H1 (cell line): ENCODE measurements at regions not wholly inside any gene's neighbourhood (a gene's known extent, or its start where the extent isn't known, plus 50 kb on each side); places are given as distances from the start of the nearest gene placed in this dataset.

Source experiments
- CTCF ChIA-PET: fragments of 300-600 bp; sonication (Branson Sonifier 250); formaldehyde crosslinking; loops from one replicate; lab custom pipeline; 2021; ENCODE audit not compliant: partially characterized antibody; lab: Charles Lee
- POLR2A ChIA-PET: fragments of 300-600 bp; sonication (Branson Sonifier 250); formaldehyde crosslinking; loops from one replicate; lab custom pipeline; 2021; ENCODE audit warnings: inconsistent platforms; ENCODE audit not compliant: partially characterized antibody; lab: Charles Lee
- DNase-seq, 2 experiments: peaks; one replicate each; pipeline versions ENCODE4 v3.0.0 to v3.0.0-alpha.2; 2010 to 2022; ENCODE audit warnings: low spot score in 2 of 2, low read depth in 1 of 2, mixed read lengths in 1 of 2
- FAIRE-seq: peaks from 2 replicates; lab custom pipeline; 2011; peaks lifted over from hg19 to GRCh38; lab: Jason Lieb, UNC
- H2AFZ ChIP-seq: 2 replicates; pipeline ENCODE4 v1.8.1; 2012; ENCODE audit warnings: low read length, inconsistent platforms
- H2AK5ac ChIP-seq: 2 replicates; pipeline ENCODE4 v1.6.1; 2013; ENCODE audit warnings: low read depth, low read length
- H2BK120ac ChIP-seq: replicated peaks from 2 replicates; pipeline ENCODE3; 2013; ENCODE audit warnings: low read depth, low read length, inconsistent platforms
- H2BK12ac ChIP-seq: 2 replicates; pipeline ENCODE4 v1.6.1; 2013; ENCODE audit warnings: low read depth, low read length
- H2BK15ac ChIP-seq: 2 replicates; pipeline ENCODE4 v1.6.1; 2013; ENCODE audit warnings: low read length
- H2BK20ac ChIP-seq: 2 replicates; pipeline ENCODE4 v1.6.1; 2013; ENCODE audit warnings: low read length
- H2BK5ac ChIP-seq: 2 replicates; pipeline ENCODE4 v1.6.1; 2013; ENCODE audit warnings: low read depth, low read length
- H3K14ac ChIP-seq: 2 replicates; pipeline ENCODE4 v1.6.1; 2013; ENCODE audit warnings: inconsistent platforms; ENCODE audit not compliant: insufficient read length
- H3K18ac ChIP-seq: 2 replicates; pipeline ENCODE4 v1.6.1; 2013; ENCODE audit warnings: low read length; ENCODE audit errors: extremely low read depth
- H3K23ac ChIP-seq: 2 replicates; pipeline ENCODE4 v1.6.1; 2013; ENCODE audit warnings: inconsistent platforms; ENCODE audit not compliant: insufficient read length
- H3K23me2 ChIP-seq: 2 replicates; pipeline ENCODE4 v1.6.1; 2013; ENCODE audit warnings: low read depth, low read length
- H3K27ac ChIP-seq: 2 replicates; pipeline ENCODE4 v1.6.1; 2011; ENCODE audit warnings: low read depth, low read length, inconsistent platforms
- H3K27me3 ChIP-seq, 4 experiments: replicated peaks in 1 of 4; 1 replicate in 1 of 4; 2 replicates in 3 of 4; pipeline versions ENCODE4 v1.6.1 to v1.8.1; 2011 to 2013; ENCODE audit warnings: low read length in 3 of 4, mild to moderate bottlenecking in 3 of 4, inconsistent platforms in 2 of 4, mixed read lengths in 2 of 4, moderate library complexity in 1 of 4; ENCODE audit not compliant: control insufficient read depth in 3 of 4, insufficient read depth in 3 of 4; ENCODE audit errors: extremely low read depth in 1 of 4
- H3K36me3 ChIP-seq, 4 experiments: 2 replicates each; pipeline versions ENCODE4 v1.6.1 to v1.8.1; 2011 to 2013; ENCODE audit warnings: mild to moderate bottlenecking in 4 of 4, low read length in 3 of 4, moderate library complexity in 2 of 4, control low read depth in 1 of 4, inconsistent platforms in 1 of 4; ENCODE audit not compliant: insufficient read depth in 4 of 4, control insufficient read depth in 2 of 4
- H3K4ac ChIP-seq: replicated peaks from 2 replicates; pipeline ENCODE3; 2013; ENCODE audit warnings: low read length, low read depth, mixed read lengths, inconsistent platforms; ENCODE audit not compliant: insufficient read length
- H3K4me1 ChIP-seq, 4 experiments: replicated peaks in 1 of 4; 1 replicate in 1 of 4; 2 replicates in 3 of 4; pipeline versions ENCODE4 v1.6.1 to v1.8.1; 2011 to 2013; ENCODE audit warnings: low read length in 3 of 4, inconsistent platforms in 2 of 4, mixed read lengths in 1 of 4; ENCODE audit not compliant: insufficient read depth in 4 of 4, control insufficient read depth in 3 of 4
- H3K4me2 ChIP-seq, 2 experiments: 2 replicates each; pipeline versions ENCODE4 v1.6.1 to v1.8.1; 2011 to 2013; ENCODE audit warnings: low read depth in 2 of 2, low read length in 2 of 2, control low read depth in 1 of 2, inconsistent platforms in 1 of 2, mild to moderate bottlenecking in 1 of 2; ENCODE audit not compliant: insufficient read depth in 1 of 2
- H3K4me3 ChIP-seq, 4 experiments: fragments of 200-600, 300-600 bp in 1 of 4; sonication (generic), shearing (Covaris generic), sonication (Bioruptor Twin) in 1 of 4; 2 replicates each; pipeline versions ENCODE4 v1.5.1 to v1.8.1; 2011 to 2016; ENCODE audit warnings: low read length in 4 of 4, low read depth in 3 of 4, control low read depth in 2 of 4, inconsistent platforms in 2 of 4, mild to moderate bottlenecking in 2 of 4, mixed read lengths in 1 of 4, moderate library complexity in 1 of 4; ENCODE audit not compliant: insufficient read depth in 2 of 4; ENCODE audit errors: extremely low read depth in 1 of 4
- H3K56ac ChIP-seq: replicated peaks from 2 replicates; pipeline ENCODE3; 2013; ENCODE audit warnings: low read depth, mild to moderate bottlenecking, mixed read lengths, low read length, inconsistent platforms; ENCODE audit not compliant: insufficient read length
- H3K79me1 ChIP-seq: 2 replicates; pipeline ENCODE4 v1.6.1; 2013; ENCODE audit warnings: low read depth, low read length, control low read depth
- H3K79me2 ChIP-seq, 2 experiments: 2 replicates each; pipeline versions ENCODE4 v1.6.1 to v1.8.1; 2012 to 2013; ENCODE audit warnings: low read length in 2 of 2, mild to moderate bottlenecking in 2 of 2, inconsistent platforms in 1 of 2; ENCODE audit not compliant: insufficient read depth in 2 of 2, control insufficient read depth in 1 of 2
- H3K9ac ChIP-seq, 4 experiments: replicated peaks in 1 of 4; 1 replicate in 1 of 4; 2 replicates in 3 of 4; pipeline versions ENCODE4 v1.6.1 to v1.8.1; 2011 to 2013; ENCODE audit warnings: low read depth in 3 of 4, low read length in 3 of 4, control low read depth in 2 of 4, mild to moderate bottlenecking in 2 of 4, moderate library complexity in 2 of 4, inconsistent platforms in 1 of 4; ENCODE audit errors: extremely low read depth in 1 of 4
- H3K9me3 ChIP-seq, 2 experiments: 2 replicates each; pipeline versions ENCODE4 v1.6.1 to v1.8.1; 2012 to 2013; ENCODE audit warnings: mild to moderate bottlenecking in 2 of 2, moderate library complexity in 2 of 2, control low read depth in 1 of 2, inconsistent platforms in 1 of 2, low read depth in 1 of 2, low read length in 1 of 2, mixed read lengths in 1 of 2; ENCODE audit not compliant: insufficient read depth in 2 of 2
- H4K20me1 ChIP-seq, 2 experiments: replicated peaks in 1 of 2; 2 replicates each; pipeline versions ENCODE3 to v1.8.1; 2011 to 2013; ENCODE audit warnings: inconsistent platforms in 2 of 2, low read length in 2 of 2, mild to moderate bottlenecking in 1 of 2; ENCODE audit not compliant: insufficient read depth in 2 of 2, control insufficient read depth in 1 of 2
- H4K5ac ChIP-seq: 2 replicates; pipeline ENCODE4 v1.6.1; 2013; ENCODE audit warnings: low read length, low read depth, mixed read lengths, inconsistent platforms; ENCODE audit not compliant: insufficient read length
- H4K8ac ChIP-seq: 2 replicates; pipeline ENCODE4 v1.8.0; 2013; ENCODE audit warnings: mild to moderate bottlenecking, moderate library complexity, low read length, inconsistent platforms; ENCODE audit not compliant: insufficient read depth; ENCODE audit errors: extremely low read depth
- H4K91ac ChIP-seq: replicated peaks from 2 replicates; pipeline ENCODE3; 2013; ENCODE audit warnings: low read length, mixed read lengths, inconsistent platforms; ENCODE audit not compliant: insufficient read length
- WGBS, 2 experiments: shearing (Covaris generic) in 1 of 2; methylation state at CpG; one replicate each; pipeline versions ENCODE4 v1.1.6 to v1.1.7; 2013 to 2015; ENCODE audit warnings: low lambda C conversion rate in 2 of 2, mixed read lengths in 2 of 2, inconsistent platforms in 1 of 2, low coverage in 1 of 2, missing lambda C conversion rate in 1 of 2; ENCODE audit not compliant: insufficient replicate concordance in 2 of 2, insufficient coverage in 1 of 2, insufficient read length in 1 of 2; ENCODE audit errors: extremely low coverage in 1 of 2, missing lambda C conversion rate in 1 of 2; 5-methylcytosine and 5-hydroxymethylcytosine counted together
- TF ChIP-seq, protein P1 (sequence below): fragments of 300-600 bp; sonication (generic); IDR thresholded peaks from 2 replicates; pipeline ENCODE4 v1.7.1; 2012; ENCODE audit warnings: low read length, moderate library complexity, mild to moderate bottlenecking, inconsistent platforms; ENCODE audit not compliant: insufficient replicate concordance

DNA sequence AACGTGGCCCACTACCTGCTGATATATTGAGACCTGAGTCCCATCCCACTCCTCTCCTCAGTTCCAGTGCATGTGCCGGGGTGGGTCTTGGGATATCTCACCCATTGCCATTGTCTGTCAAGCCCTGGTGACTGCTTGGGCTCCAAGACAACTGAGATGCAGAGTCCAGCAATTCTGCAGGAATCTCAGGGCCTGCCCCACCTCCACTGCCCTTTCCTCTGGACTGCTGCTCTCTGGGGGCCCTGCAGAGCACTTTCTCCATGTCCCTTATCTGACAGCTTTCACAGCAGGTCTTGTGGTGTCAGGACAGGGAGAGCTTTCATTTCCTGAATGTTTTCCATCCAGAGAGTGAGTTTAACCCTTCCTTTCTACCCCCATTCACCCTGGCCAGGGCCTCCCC, 152.9 kb downstream of the ARL4C start:
- Histone ChIP-seq H4K20me1 (no peaks in the 10 kb centered on the region), H3K4me1 (no peaks in the 10 kb centered on the region), H2AK5ac (no peak overlapping the region), H3K27ac (no peak overlapping the region), H3K23me2 (no peaks in the 10 kb centered on the region), H4K91ac (no peak overlapping the region), H3K14ac (no peak overlapping the region), H3K56ac (no peak overlapping the region), H4K8ac (no peak overlapping the region), H3K4me3 (no peak overlapping the region), H3K9me3 (no peaks in the 10 kb centered on the region), H3K79me1 (no peaks in the 10 kb centered on the region), H3K23ac (no peak overlapping the region), H3K79me2 (no peaks in the 10 kb centered on the region), H2BK12ac (no peak overlapping the region), H3K9ac (no peak overlapping the region), H2BK20ac (no peak overlapping the region), H2AFZ (no peak overlapping the region), H3K4ac (no peak overlapping the region), H3K18ac (no peak overlapping the region), H2BK15ac (no peak overlapping the region), H3K36me3 (no peaks in the 10 kb centered on the region), H2BK120ac (no peak overlapping the region), H3K27me3 (no peaks in the 10 kb centered on the region), H2BK5ac (no peak overlapping the region), H4K5ac (no peak overlapping the region), H3K4me2 (no peak overlapping the region)
- WGBS, 2 experiments = 88% methylated on average over 2 of the region's 2 CpGs; no CpG with 5 or more reads in 1 of the 2 experiments
- ChIA-PET CTCF (interaction anchor here (1.1 kb wide), 1 partner anchor 201 kb away, joined by 3 read pairs; no protein-coding TSS in a partner anchor), POLR2A (no interaction called here)
- no peak for DNase-seq
- FAIRE-seq = no peak
- TF ChIP-seq, protein P1, sequence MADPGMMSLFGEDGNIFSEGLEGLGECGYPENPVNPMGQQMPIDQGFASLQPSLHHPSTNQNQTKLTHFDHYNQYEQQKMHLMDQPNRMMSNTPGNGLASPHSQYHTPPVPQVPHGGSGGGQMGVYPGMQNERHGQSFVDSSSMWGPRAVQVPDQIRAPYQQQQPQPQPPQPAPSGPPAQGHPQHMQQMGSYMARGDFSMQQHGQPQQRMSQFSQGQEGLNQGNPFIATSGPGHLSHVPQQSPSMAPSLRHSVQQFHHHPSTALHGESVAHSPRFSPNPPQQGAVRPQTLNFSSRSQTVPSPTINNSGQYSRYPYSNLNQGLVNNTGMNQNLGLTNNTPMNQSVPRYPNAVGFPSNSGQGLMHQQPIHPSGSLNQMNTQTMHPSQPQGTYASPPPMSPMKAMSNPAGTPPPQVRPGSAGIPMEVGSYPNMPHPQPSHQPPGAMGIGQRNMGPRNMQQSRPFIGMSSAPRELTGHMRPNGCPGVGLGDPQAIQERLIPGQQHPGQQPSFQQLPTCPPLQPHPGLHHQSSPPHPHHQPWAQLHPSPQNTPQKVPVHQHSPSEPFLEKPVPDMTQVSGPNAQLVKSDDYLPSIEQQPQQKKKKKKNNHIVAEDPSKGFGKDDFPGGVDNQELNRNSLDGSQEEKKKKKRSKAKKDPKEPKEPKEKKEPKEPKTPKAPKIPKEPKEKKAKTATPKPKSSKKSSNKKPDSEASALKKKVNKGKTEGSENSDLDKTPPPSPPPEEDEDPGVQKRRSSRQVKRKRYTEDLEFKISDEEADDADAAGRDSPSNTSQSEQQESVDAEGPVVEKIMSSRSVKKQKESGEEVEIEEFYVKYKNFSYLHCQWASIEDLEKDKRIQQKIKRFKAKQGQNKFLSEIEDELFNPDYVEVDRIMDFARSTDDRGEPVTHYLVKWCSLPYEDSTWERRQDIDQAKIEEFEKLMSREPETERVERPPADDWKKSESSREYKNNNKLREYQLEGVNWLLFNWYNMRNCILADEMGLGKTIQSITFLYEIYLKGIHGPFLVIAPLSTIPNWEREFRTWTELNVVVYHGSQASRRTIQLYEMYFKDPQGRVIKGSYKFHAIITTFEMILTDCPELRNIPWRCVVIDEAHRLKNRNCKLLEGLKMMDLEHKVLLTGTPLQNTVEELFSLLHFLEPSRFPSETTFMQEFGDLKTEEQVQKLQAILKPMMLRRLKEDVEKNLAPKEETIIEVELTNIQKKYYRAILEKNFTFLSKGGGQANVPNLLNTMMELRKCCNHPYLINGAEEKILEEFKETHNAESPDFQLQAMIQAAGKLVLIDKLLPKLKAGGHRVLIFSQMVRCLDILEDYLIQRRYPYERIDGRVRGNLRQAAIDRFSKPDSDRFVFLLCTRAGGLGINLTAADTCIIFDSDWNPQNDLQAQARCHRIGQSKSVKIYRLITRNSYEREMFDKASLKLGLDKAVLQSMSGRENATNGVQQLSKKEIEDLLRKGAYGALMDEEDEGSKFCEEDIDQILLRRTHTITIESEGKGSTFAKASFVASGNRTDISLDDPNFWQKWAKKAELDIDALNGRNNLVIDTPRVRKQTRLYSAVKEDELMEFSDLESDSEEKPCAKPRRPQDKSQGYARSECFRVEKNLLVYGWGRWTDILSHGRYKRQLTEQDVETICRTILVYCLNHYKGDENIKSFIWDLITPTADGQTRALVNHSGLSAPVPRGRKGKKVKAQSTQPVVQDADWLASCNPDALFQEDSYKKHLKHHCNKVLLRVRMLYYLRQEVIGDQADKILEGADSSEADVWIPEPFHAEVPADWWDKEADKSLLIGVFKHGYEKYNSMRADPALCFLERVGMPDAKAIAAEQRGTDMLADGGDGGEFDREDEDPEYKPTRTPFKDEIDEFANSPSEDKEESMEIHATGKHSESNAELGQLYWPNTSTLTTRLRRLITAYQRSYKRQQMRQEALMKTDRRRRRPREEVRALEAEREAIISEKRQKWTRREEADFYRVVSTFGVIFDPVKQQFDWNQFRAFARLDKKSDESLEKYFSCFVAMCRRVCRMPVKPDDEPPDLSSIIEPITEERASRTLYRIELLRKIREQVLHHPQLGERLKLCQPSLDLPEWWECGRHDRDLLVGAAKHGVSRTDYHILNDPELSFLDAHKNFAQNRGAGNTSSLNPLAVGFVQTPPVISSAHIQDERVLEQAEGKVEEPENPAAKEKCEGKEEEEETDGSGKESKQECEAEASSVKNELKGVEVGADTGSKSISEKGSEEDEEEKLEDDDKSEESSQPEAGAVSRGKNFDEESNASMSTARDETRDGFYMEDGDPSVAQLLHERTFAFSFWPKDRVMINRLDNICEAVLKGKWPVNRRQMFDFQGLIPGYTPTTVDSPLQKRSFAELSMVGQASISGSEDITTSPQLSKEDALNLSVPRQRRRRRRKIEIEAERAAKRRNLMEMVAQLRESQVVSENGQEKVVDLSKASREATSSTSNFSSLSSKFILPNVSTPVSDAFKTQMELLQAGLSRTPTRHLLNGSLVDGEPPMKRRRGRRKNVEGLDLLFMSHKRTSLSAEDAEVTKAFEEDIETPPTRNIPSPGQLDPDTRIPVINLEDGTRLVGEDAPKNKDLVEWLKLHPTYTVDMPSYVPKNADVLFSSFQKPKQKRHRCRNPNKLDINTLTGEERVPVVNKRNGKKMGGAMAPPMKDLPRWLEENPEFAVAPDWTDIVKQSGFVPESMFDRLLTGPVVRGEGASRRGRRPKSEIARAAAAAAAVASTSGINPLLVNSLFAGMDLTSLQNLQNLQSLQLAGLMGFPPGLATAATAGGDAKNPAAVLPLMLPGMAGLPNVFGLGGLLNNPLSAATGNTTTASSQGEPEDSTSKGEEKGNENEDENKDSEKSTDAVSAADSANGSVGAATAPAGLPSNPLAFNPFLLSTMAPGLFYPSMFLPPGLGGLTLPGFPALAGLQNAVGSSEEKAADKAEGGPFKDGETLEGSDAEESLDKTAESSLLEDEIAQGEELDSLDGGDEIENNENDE = no peak
